HG03460 (cell line): ENCODE measurements at regions not wholly inside any gene's neighbourhood (a gene's known extent, or its start where the extent isn't known, plus 50 kb on each side); places are given as distances from the start of the nearest gene placed in this dataset.
"Not testable (repeated sequence)": the region's sequence is repeated elsewhere in the genome, so short reads cannot be mapped to it uniquely, and the experiment has no call there.

Source experiments
- ATAC-seq: cut with Tn5 transposase; IDR thresholded peaks from one replicate; pipeline ENCODE4 v1.9.1; 2021; ENCODE audit not compliant: unreplicated experiment

GRCh38 chr14:71618716-71619115 lies 313.5 kb upstream of the RGS6 start:
- ATAC-seq, result no peak

GRCh38 chr14:71619472-71619871 lies 312.8 kb upstream of the RGS6 start:
- no peak for ATAC-seq

GRCh38 chr14:71620401-71620800 lies 311.8 kb upstream of the RGS6 start:
- no peak for ATAC-seq

GRCh38 chr14:71621276-71621675 lies 311.0 kb upstream of the RGS6 start:
- ATAC-seq, result no peak

- no peak for ATAC-seq
Observed at GRCh38 chr14:71621980-71622605, 310.1 kb upstream of the RGS6 start.

- no peak for ATAC-seq
Observed at GRCh38 chr14:71623939-71624338, 308.3 kb upstream of the RGS6 start.

- ATAC-seq, result no peak
Observed at GRCh38 chr14:71625175-71625574, 307.1 kb upstream of the RGS6 start.

- ATAC-seq, result no peak
Observed at GRCh38 chr14:71625891-71626701, 306.1 kb upstream of the RGS6 start.

GRCh38 chr14:71628433-71628832 lies 303.8 kb upstream of the RGS6 start:
- no peak for ATAC-seq

- ATAC-seq, result no peak
Observed at GRCh38 chr14:71629250-71629649, 303.0 kb upstream of the RGS6 start.

GRCh38 chr14:71629765-71630492 lies 302.3 kb upstream of the RGS6 start:
- ATAC-seq, result no peak

GRCh38 chr14:71631030-71631429 lies 301.2 kb upstream of the RGS6 start:
- ATAC-seq, result not testable (repeated sequence)

- no peak for ATAC-seq
Observed at GRCh38 chr14:71632440-71632946, 299.7 kb upstream of the RGS6 start.

- no peak for ATAC-seq
Observed at GRCh38 chr14:71636076-71636475, 296.2 kb upstream of the RGS6 start.

- no peak for ATAC-seq
Observed at GRCh38 chr14:71636820-71637471, 295.3 kb upstream of the RGS6 start.

GRCh38 chr14:71638523-71639196 lies 293.6 kb upstream of the RGS6 start:
- ATAC-seq, result no peak

GRCh38 chr14:71642715-71643114 lies 289.5 kb upstream of the RGS6 start:
- ATAC-seq, result no peak

- ATAC-seq, result no peak
Observed at GRCh38 chr14:71645656-71646055, 286.6 kb upstream of the RGS6 start.

- ATAC-seq, result no peak
Observed at GRCh38 chr14:71646518-71646917, 285.7 kb upstream of the RGS6 start.

- ATAC-seq, result no peak
Observed at GRCh38 chr14:71647086-71647784, 285.0 kb upstream of the RGS6 start.
